ENCODE measurements at regions not wholly inside any gene's neighbourhood (a gene's known extent, or its start where the extent isn't known, plus 50 kb on each side); places are given as distances from the start of the nearest gene placed in this dataset.

DNA sequence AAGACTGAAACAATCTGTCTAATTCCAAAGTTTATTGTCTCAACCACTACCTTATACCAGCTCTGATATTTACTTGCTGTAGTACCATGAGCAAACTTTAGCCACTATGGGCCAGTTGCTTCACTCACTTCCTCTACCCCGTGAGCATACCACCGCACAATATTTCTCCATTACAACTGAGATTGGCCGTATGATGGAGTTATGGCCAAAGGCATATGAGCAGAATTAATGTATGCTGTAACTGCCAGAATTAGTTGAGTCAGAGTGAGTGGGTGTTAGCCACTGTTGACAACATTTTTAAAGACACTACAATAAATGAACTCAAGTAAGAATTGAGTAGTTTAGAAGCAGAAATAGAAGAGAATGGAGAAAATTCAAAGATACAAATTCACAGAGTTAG is 69.7 kb downstream of the LRATD1 start:
- TF ChIP-seq POLR2AphosphoS5 (IDR thresholded peaks at IDR 0.05) (no peak), CTCF (IDR thresholded peaks at IDR 0.05 in 8 of 11, conservative IDR thresholded peaks at IDR 0.05 in 3 of 11) (no peak), POLR2A (IDR thresholded peaks at IDR 0.05) (no peak)
